ENCODE measurements at regions not wholly inside any gene's neighbourhood (a gene's known extent, or its start where the extent isn't known, plus 50 kb on each side); places are given as distances from the start of the nearest gene placed in this dataset.
"Not testable (repeated sequence)": the region's sequence is repeated elsewhere in the genome, so short reads cannot be mapped to it uniquely, and the experiment has no call there.

DNA sequence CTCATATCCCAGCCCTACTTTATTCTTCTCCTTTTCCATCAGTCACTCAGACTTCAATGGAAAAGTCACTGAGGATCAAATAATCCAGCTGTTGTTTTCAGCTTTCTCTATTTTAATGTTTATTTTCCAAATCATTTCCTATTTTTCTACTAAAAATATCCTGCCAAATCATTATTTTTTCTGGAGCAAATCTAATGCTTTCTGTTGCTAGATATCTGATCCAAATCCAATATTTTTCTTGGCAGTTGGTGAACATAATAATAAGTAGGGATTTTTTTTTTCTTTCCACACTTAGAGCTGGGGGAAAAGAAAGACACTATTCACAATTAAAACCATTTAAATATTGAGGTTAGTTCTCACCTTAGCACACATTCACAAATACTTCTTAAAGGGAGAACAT lies 656.1 kb downstream of the DACH1 start:
- no peak for DNase-seq

DNA sequence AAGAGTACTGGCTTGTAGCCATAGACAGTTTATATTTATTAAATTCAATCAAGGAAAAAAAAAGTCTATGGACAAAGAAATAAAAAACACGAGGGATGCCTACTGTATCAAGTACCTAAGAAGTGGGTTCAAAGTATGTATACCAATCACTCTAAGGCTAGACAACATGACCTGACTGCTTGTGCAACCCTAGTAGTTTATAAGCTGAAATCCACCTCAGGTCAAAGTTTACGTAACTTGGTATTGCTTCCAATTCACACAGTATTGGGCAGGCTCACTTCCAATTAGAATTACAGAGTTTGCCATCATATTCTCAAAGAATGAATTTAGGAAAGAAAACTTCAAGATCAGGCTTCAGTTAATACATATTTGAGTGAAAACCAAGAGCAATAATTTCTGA lies 657.8 kb downstream of the DACH1 start:
- DNase-seq, result no peak

DNA sequence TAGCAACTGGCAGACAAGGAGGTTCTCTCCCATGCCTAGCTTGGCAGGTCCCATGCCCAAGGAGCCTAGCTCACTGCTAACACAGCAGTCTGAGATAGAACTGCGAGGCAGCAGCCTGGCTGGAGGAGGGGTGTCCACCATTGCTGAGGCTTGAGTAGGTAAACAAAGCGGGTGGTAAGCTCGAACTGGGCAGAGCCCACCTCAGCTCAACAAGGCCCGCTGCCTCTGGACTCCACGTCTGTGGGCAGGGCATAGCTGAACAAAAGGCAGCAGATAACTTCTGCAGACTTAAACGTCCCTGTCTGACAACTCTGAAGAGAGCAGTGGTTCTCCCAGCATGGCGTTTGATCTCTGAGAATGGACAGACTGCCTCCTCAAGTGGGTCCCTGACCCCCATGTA lies 682.4 kb downstream of the DACH1 start:
- not testable (repeated sequence) for DNase-seq

DNA sequence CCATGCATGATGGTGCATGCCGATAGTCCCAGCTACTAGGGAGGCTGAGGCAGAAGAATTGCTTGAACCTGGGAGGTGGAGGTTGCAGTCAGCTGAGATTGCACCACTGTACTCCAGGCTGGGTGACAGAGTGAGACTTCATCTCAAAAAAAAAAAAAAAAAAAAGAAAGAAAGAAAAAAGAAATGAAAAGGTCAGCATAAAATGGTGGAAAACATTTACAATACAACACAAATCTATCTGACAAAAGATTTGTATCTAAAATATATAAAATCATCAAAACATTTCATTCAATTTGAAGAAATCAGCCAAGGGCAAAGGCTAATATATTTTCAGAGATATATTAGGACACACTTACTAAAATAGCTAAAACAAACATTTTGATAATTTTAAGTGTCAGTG lies 683.7 kb downstream of the DACH1 start:
- DNase-seq, result not testable (repeated sequence)

DNA sequence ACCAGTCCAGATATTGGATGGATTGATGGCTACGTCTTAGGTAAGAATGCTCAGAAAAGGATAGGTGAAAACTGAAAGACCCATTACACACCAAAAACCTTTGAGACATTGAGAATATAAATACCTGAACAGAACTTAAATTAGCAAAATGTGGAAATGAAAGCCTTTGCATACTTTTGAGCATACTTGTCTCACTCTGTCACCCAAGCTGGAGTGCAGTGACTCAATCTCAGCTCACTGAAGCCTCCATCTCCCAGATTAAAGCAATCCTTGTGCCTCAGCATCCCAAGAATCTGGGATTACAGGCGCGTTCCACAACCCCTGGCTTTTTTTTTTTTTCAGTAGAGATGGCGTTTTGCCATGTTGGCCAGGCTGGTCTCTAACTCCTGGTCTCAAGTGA lies 695.3 kb downstream of the DACH1 start:
- no peak for DNase-seq

DNA sequence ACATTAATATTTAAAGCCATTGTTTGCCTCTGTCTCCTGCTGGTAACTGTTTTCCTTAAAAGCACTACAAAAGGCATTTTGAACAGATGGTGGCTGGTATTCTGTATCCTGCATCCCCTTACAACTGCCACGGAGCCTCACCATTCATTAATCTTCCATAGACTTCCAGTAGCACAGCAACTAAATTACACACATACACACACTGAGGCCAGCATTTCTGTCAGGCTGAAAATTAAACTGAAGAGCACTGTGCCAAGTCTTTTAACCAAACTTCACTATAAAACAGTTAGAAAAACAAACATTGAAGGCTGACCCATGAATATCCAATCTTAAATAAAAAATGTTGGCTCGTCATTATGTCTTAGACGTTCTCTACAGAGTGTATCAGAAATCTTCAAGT lies 697.8 kb downstream of the DACH1 start:
- no peak for DNase-seq

DNA sequence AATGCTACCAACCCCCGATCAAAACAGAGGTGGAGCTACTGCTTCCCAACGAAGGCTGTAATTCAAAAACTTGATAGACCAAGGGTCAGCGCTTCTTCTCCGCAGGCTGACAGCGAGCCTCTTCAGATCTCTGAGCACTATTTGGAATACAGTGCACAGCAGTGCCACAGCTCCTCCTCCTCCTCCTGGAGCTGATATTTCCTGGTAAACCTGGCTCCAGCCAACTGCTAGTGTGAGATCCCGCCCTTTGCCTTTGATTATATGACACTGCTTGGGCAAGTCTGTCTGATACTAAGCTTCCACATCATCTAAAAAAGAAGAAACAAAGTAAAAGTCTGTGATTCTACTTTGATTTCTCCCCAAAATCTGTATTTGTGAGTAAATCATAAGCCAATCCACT lies 710.5 kb downstream of the DACH1 start:
- no peak for DNase-seq

DNA sequence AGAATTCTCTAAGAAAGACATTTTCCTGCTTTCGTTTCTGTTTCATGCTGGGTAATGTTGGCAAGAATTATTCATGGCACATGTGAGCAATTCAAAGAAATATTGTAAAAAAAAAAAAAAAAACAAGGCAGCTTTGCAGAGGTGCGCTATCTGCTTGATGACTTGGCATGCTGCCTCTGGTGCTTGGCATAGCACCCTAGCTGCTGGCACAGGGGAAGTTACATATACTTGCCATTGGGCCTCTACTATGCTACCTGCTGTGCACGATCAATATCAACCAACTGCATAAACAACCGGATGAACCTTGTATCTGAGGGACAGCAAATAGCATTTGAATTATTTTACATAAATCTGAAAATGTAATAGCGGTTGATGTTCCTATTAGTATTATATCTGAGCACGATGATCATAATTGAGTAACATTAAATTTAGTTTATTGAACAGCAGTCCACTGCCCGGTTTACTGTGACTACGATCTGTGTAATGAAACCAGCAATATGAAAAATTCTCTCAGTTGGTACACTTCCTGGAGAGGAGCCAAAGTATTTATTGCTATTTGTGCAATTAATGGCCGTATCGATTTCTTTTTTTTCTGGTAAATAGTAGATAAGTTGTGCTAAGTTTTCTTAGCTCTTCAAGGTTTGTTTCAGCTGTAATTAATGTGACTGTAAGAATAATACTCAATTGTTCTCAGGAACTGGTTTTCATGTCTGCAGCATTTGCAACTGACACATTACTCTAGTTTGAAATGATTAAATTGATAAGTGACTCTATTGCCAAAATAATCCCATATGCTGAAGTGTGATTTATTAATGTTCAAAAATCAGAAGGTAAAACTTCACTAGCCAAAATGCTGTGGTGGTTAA lies 717.3 kb downstream of the DACH1 start:
- DNase-seq, result no peak

DNA sequence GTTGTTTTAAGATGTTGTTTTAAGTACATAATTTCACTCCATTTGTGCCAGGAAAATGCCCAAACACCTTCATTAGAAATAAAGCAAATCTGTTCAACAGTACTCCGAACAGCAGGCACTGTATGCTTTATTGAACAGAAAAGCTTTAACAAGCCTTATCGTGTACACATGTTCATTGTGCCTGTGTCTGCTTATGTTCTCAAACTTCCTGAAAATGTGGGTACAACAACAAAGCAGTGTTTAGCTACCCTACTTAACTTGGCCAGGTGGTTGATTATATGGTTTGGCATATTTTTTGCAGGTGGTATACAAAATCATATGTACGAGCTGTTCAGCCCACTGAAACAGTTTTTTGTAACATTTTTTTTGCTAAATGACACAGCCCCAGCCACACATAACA lies 718.0 kb downstream of the DACH1 start:
- DNase-seq, result no peak

DNA sequence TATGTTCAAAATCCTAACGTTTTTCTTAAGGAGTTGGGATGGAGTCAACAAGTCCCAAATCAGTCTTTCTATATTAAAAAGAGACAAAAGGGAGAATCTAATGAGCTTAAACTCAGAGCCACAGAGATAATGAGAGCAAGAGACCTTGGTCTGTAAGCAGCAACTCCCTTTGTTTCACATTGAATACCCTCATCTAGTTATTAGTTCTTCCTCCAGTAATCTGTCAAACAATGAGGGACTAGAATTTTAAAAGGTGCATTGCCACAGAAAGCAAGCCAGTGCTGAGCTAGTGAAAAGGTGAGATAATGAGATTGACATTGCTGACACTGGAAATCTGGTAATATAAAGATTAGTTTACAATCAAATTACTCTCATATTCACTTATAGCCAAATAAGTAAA lies 718.6 kb downstream of the DACH1 start:
- no peak for DNase-seq

DNA sequence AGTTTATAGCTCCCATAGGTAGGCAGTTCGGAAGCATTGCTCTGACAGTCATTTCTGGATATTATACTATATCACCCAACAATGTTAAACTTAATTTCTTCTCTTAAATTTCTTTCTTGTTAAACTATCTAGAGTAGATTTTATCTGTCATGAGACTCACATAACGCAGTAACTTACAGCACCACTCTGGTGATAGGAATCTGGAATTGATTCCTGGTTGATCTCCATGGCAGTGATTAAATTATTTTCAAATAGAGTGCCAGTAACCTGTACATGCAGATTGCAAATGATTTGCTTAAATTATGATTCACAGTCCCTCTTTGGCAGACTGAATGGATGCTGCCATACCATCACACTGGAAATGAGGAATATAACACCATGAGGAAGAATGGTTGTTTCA lies 722.1 kb downstream of the DACH1 start:
- no peak for DNase-seq

DNA sequence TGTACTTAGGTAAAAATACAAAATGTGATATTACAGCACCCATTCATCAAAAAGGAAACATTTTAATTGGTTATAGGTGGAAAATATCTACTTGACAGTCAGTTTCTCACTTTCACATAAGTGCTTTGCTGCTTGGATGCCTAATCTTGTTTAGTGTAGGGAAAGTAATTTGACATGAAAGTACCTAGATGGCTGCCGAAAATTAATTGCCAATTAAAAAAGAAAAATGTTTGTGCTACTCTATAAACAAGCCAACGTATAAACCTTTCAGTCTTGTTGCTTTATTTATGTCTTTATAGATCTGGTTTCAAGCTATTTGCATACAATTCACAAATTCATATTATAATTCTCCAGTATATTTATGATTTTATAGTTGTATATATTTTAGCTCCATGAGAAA lies 729.9 kb downstream of the DACH1 start:
- no peak for DNase-seq

DNA sequence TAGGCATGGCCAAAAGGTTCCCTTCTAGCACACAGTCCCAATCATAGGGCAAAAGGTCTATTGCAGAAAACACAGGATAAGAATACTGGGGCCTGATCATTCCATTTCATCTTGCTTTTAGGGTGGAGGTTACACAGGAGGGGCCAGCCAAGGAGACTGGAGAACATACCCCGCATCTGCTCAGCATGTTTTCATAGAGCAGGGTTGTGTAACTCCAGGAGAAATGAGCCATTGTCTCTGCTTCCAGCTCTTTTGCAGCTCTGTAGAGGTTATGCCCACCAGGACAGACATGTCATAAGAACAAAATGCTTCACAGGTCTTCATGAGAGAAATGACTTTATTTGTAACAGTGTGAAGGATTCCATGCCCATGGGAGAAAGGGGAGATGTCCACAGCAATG lies 742.8 kb downstream of the DACH1 start:
- DNase-seq, result no peak

DNA sequence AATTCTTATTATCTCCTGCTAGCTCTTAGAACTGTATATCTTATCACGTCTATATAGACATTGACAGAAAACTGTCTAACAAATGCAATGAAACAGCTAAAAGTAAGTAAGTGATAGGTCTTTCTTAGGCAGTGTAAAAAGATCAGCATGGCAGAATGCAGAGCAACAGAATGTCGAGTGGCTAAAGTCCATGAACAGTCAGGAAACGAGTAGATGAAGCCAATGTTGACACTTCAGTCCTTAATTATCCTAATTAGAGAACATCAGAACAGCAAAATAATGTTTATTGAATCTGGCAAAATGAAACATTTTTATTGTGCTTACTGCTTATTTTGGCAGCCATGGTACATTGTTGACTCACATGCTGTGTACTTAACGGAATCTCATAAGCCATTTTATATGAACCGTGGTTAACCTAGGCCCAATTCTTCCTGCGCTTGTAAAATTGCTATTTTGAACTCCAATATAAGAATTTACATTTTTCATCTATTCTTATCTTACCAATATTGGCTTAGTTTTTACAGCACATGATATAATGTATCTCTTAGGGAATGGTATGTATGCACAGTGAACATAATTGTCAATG lies 748.1 kb downstream of the DACH1 start:
- no peak for DNase-seq

DNA sequence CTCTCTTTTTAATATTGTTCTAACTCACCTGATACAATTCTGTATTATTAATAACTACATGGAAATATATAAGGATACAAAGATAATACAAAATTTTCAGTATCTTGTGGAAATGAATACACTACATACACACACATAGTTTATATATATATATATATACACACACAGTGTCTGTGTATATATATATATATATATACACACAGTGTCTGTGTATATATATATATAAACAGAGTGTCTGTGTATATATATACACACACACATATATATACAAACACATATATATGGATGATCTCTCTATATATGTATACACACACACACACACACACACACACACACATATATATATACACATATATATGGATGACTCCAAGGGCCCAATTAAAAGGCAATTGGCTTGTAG lies 749.1 kb downstream of the DACH1 start:
- no peak for DNase-seq

DNA sequence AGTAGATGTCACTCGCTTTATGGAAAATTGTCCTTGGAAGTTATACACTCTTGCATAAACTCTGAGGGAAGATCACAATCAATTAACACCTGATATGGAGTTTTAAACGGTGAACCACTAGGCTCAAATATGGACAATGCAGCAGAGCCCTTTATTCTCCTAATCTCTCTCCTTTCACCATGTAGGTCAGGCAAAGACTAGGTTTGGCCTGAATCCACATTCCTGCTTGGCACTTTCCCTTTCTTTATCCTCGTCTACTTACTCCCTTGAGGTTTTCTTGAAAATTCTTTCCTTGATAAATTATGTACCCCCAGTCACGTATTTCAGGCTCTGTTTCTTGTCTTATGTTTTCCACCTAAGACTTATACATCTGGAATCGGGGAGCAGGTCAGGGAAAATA lies 751.7 kb downstream of the DACH1 start:
- no peak for DNase-seq

DNA sequence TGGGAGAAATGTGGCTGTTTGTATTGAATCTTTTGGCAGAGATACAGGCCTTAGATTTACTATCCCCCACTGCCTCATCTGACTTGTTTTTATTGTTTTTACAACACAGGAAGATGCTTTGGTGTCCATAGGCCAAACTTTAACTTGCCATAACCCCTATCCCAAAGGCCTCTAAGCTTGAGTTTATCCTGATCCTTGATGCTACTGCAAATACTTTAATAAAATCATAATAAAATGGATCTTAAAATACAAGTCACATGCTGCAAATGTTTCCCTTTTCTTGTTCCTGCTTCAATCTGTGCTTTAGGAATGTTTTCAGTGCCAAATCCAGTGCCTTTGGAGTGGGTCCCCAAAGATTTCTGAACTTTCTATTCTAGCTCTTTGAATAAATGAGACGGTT lies 770.6 kb downstream of the DACH1 start:
- DNase-seq, result no peak

DNA sequence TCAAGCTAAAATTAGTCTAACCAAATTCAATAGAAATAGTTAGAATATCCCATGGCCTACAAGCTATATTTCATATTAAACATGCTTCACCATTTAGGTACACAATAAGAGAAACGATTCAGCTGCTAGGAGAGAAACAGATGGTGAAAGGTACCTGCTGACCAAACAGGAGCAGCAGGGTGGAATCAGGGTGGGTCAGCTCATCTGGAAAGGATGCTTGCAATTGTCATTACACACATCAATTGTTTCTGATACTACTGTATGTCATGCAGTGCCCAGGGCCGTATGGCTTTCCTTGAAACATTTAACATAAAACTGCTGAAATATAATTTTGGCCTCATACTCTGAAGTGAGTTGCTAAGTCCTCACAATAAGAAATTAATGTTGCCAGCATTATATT lies 776.0 kb downstream of the DACH1 start:
- DNase-seq, result no peak

DNA sequence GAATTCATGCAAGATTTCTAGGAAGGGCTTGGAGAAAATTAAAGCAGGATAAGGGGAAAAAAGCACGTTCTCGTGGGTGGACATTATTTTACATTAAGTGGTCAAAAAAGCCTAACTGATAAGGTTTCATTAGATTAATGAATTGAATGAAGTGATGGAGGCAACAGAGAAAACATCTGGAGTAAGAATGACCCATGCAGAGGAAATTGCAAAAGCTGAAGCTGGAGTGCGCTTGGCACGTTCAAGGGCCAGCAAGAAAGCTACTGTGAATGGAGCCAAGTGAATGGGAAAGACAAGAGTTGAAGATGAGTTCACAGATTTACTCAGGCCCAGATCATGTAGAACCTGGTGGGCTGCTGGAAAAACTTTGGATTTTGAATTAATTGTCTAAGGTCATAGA lies 777.9 kb downstream of the DACH1 start:
- DNase-seq, result no peak

DNA sequence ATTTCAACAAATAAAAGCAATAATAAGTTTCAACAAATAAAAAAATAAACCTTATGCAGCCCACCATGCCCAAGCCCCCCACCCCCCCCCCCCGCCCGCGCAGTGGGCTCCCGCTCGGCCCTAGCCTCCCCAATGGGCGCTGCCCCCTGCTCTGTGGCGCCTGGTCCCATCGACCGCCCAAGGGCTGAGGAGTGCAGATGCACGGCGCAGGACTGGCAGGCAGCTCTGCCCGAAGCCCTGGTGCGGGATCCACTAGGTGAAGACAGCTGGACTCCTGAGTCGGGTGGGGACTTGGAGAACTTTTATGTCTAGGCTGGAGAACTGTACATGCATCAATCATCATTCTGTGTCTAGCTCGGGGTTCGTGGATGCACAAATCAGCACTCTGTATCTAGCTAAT lies 779.6 kb downstream of the DACH1 start:
- no peak for DNase-seq

DNA sequence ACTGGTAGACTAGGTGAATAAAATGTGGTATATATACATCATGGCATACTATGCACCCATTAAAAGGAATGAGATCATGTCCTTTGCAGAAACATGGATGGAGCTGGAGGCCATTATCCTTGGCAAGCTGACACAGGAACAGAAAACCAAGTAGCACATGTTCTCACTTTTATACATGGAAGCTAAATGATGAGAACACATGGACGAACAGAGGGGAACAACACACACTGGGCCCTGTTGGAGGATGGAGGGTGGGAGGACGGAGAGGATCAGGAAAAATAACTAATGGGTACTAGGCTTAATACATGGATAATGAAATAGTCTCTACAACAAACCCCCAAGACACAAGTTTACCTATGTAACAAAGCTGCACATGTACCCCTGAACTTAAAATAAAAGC lies 780.0 kb downstream of the DACH1 start:
- DNase-seq, result no peak

DNA sequence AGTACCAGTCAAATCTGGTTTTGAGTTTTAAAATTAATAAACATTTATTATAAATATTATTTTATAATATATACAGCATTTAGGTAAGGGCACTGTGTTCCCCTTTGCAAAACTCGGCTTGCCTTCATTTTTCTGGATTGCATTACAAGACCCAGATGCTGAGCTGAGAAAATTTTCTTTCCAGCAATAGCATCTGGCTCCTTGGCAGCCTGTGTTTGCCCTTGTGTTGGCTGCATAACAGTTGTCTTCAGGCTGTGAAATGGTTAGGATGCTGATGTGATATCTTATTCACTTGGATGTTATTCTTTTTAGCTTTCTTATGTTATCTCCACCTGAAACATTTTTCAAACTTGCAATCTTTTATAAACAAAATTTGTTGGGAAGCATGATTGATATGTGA lies 784.4 kb downstream of the DACH1 start:
- no peak for DNase-seq

DNA sequence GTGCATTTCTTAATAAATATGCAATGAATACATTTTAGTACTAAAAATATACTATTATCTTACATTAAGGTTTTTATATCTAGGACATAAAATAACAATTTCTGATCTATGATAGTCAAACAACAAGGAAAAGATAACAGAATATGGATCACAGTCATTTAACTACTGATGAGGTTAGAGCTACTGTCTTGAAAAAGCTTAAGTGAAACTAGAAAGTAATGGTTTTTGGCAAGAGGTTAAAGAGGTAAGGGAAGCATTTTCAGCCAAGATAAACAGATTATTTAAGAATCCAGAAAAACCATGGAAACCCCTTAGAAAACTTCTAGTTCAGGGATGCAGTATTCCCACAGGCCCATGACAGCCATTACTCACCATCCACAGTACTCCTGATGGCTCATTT lies 787.4 kb downstream of the DACH1 start:
- no peak for DNase-seq

DNA sequence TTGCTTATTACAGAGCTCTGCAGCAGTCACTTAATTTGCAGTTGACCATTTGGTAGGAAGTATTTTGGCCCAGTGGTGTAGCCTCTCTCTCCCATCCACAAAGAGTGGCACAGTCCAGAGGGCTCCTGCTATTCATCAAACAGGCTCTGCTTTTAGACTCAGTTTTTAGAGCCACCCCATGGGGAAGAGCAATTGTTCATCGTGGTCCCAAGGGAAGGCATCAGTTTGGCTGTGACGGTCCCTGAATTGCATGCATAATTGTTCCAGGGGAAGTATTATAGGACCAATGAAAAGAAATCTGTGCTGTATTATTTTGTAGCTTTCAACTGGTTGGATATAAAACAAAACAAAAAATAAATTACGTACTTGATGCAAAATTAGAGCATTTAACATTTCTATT lies 799.0 kb downstream of the DACH1 start:
- no peak for DNase-seq
